GM19193 (cell line): ENCODE measurements at regions not wholly inside any gene's neighbourhood (a gene's known extent, or its start where the extent isn't known, plus 50 kb on each side); places are given as distances from the start of the nearest gene placed in this dataset.

Experiments used
- POLR2A ChIP-seq: IDR thresholded peaks from 4 replicates; pipeline ENCODE4 v1.6.1; 2011; ENCODE audit not compliant: insufficient read depth, insufficient read length; ENCODE audit errors: extremely low read depth

- TF ChIP-seq POLR2A: no peak
Measured at GRCh38 chr9:99478469-99479027, 256.5 kb downstream of the SEC61B start.

DNA sequence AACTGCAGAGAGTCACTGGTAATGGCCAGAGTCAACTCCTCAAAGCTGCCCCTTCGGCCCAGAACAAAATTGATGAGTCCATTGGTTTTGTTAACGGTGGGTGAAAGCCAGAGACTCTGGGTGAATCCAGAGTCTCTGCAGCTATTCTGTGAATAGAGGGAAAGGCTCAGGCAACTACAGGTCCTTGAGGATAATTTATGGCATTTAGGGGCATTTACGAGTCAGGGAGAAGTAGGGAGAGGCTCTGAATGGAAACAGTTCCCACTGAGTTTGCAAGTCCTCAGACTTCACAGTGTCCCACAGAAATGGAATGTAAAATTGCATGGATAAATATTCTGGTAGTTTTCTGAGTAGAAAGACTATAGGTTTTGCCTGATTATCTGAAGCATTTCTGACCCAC lies 257.8 kb downstream of the SEC61B start:
- TF ChIP-seq POLR2A: no peak

DNA sequence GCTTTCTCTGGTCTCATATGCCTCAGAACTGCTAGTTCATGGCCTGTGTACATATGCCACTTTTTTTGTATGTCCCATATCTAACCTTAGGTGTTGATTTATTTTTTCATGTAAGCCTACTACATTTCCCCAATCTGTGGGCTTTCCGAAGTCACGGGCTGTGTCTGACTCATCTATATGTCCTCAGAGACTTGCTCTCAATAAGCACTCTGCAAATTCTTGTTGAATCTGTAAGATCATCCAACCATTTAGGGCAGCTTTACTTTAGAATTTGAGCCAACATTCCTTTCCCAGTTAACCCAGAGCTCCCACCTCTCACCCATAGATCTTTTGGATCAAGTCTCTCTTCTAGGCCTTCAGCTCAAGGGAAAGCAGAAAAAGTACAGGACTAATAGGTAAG lies 263.4 kb downstream of the SEC61B start:
- TF ChIP-seq POLR2A: no peak

- no peak for TF ChIP-seq POLR2A
Measured at GRCh38 chr9:99486684-99487083, 264.6 kb downstream of the SEC61B start.

GRCh38 chr9:99488131-99489059 lies 266.3 kb downstream of the SEC61B start:
- TF ChIP-seq POLR2A: no peak

GRCh38 chr9:99489060-99489413 lies 267.0 kb downstream of the SEC61B start:
- TF ChIP-seq POLR2A: no peak

DNA sequence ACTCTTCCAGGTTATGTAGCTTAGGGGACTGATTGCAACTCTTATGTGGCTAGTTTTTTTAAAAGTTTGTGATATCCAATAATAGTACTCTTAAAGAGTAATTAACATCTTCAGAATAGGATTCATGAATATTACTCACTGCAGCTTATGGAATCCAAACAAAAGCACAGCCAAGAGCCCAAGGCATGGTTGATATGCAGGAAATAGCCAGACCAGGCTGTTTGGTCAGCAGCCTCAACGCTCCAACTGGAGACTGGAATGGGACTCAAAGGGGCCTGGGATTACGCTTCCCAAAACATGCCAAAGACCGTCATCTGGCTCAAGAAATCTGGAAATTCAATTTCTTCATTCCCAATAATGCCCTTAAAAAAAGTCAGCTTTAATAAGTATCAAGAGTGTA lies 268.6 kb downstream of the SEC61B start:
- TF ChIP-seq POLR2A: no peak

- TF ChIP-seq POLR2A: no peak
Measured at GRCh38 chr9:99491408-99492158, 269.5 kb downstream of the SEC61B start.

- no peak for TF ChIP-seq POLR2A
Measured at GRCh38 chr9:99497641-99498040, 275.6 kb downstream of the SEC61B start.

DNA sequence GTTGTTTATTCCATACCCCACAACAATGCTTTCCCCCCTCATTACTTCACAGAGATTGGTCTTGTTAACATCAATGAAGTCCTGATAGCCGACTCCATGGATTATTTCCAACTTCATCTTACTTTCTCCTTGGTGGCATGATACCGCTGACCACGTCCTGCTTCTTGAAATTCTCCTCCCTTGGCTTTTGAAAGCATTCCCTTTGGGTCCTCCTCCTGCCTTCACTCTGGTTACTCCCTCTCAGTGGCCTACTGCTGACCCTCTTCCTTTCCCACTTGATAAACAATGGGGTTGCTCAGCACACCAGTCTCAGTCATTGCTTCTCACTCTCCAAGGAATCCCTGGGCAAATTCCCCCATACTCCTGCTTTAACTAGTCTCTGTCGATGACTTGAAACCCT lies 283.9 kb downstream of the SEC61B start:
- no peak for TF ChIP-seq POLR2A

DNA sequence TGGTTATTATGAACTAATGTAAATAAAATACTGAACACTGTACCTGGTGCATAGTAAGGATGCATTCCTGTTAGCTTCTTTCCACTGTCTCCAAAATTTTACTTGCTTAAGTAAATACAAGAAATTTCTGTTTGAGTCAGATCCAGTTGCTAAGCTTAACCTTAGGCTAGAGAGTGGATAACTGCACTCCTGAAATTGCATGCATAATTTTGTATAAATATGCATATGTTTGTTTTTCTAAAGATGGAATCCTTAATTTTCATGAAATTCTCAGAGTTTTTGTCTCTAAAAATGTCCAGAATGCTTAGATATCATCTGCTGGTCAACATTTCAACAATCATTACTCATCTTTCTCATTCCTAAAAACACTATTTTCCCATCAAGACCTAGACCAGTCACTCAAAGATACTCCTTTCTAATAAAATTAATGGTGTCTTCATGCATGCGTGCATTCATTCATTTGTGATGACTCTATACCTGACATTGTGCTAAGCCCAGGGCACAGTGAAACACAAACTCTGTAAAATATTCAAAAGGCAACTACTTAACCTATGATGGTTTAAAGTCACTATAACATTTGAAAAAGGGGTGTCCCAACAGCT lies 284.8 kb downstream of the SEC61B start:
- no peak for TF ChIP-seq POLR2A

- no peak for TF ChIP-seq POLR2A
Measured at GRCh38 chr9:99509065-99509745, 287.1 kb downstream of the SEC61B start.

DNA sequence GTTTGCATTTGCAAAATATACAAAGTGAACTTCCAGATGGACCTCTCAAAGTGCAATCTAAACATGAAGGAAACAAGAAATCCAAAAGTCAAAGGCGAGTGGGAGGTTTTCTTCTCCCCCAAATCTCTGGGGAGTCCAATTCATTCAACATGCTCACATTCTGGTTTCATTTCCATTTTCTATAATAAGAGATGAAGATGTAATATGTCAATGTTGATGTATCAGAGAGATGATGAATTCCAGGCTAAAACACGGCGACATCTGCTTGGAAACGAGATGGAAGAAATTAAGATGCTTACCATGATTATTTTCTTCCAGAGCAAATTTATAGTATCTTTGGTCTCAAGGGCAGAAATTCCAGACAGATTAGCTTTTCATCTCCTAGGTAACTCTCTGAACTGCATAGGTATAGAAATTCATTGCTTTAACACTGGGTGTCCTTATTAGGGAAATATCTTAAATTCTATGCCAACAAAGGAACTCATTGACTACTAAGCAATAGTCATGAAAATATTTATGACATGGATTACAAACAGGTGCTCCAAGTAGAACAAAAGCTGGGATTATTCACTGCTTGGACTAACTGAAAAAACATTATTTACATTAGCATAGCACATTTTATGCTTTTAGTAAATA lies 287.9 kb downstream of the SEC61B start:
- no peak for TF ChIP-seq POLR2A

DNA sequence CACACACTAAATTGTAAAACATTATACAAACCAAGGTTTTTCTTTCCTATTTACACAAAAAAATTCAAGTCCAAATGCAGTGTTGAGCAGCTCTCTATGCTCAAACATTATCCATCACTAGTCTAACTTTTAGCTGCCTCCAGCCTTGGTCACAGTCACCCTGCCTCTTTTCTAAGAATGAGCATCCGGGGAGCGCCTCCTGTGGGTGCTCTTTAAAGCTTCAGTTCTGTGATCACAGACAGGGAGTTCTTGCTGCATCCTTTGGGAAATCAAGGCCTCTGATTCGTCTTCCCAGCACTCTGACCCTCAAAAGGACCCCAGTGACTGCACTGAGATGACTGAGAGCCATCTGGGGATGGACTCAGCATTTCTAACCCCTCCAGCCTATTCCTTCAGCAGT lies 289.6 kb downstream of the SEC61B start:
- no peak for TF ChIP-seq POLR2A
